Neural progenitor cell (in vitro differentiated cells): ENCODE measurements at regions not wholly inside any gene's neighbourhood (a gene's known extent, or its start where the extent isn't known, plus 50 kb on each side); places are given as distances from the start of the nearest gene placed in this dataset.

Source experiments
- DNase-seq: peaks from one replicate; pipeline ENCODE4 v3.0.0-alpha.2; 2016; ENCODE audit warnings: low spot score
- H2AFZ ChIP-seq: fragments of 200-600 bp; sonication (generic); replicated peaks from 2 replicates; pipeline ENCODE4 v1.6.1; 2016; ENCODE audit warnings: antibody characterized with exemption
- H3F3A ChIP-seq: fragments of 200-600 bp; sonication (generic); 2 replicates; pipeline ENCODE4 v1.6.1; 2016; ENCODE audit warnings: antibody characterized with exemption, low read depth
- H3K27ac ChIP-seq: fragments of 200-600 bp; sonication (generic); 2 replicates; pipeline ENCODE4 v1.5.1; 2016; ENCODE audit warnings: mild to moderate bottlenecking
- H3K27me3 ChIP-seq: fragments of 200-600 bp; sonication (generic); 2 replicates; pipeline ENCODE4 v1.6.1; 2016; ENCODE audit warnings: mild to moderate bottlenecking, moderate library complexity
- H3K36me3 ChIP-seq: fragments of 200-600 bp; sonication (generic); 2 replicates; pipeline ENCODE4 v1.5.1; 2016
- H3K4me1 ChIP-seq: fragments of 200-600 bp; sonication (generic); 2 replicates; pipeline ENCODE4 v1.6.1; 2016; ENCODE audit warnings: mixed run types
- H3K4me2 ChIP-seq: fragments of 200-600 bp; sonication (generic); 2 replicates; pipeline ENCODE4 v1.6.1; 2016
- H3K4me3 ChIP-seq: fragments of 200-600 bp; sonication (generic); 2 replicates; pipeline ENCODE4 v1.5.1; 2016
- H3K79me2 ChIP-seq: fragments of 200-600 bp; sonication (generic); 2 replicates; pipeline ENCODE4 v1.6.1; 2016; ENCODE audit warnings: low read depth
- H3K9ac ChIP-seq: fragments of 200-600 bp; sonication (generic); 2 replicates; pipeline ENCODE4 v1.6.1; 2016
- H3K9me3 ChIP-seq: fragments of 200-600 bp; sonication (generic); 2 replicates; pipeline ENCODE4 v1.5.1; 2016; ENCODE audit warnings: low read depth
- H4K20me1 ChIP-seq: fragments of 200-600 bp; sonication (generic); 2 replicates; pipeline ENCODE4 v1.6.1; 2016; ENCODE audit warnings: low read depth
- H3K27ac Mint-ChIP-seq: 3 replicates; pipeline ENCODE4 v1.8.0; 2021; ENCODE audit warnings: mixed read lengths
- H3K27me3 Mint-ChIP-seq: 2 replicates; pipeline ENCODE4 v1.8.0; 2022; ENCODE audit warnings: low read depth, mild to moderate bottlenecking, inconsistent platforms, moderate library complexity, mixed read lengths; ENCODE audit not compliant: insufficient read depth
- H3K36me3 Mint-ChIP-seq: 3 replicates; pipeline ENCODE4 v1.8.0; 2021; ENCODE audit warnings: mixed read lengths
- H3K4me1 Mint-ChIP-seq: 3 replicates; pipeline ENCODE4 v1.8.0; 2021; ENCODE audit warnings: mixed read lengths
- H3K4me3 Mint-ChIP-seq: 3 replicates; pipeline ENCODE4 v1.8.0; 2021; ENCODE audit warnings: mild to moderate bottlenecking, moderate library complexity, mixed read lengths
- H3K9me3 Mint-ChIP-seq: 3 replicates; pipeline ENCODE4 v1.8.0; 2020; ENCODE audit warnings: mixed read lengths
- EZH2 ChIP-seq: fragments of 200-600 bp; sonication (generic); IDR thresholded peaks from 2 replicates; pipeline ENCODE4 v1.6.1; 2017; ENCODE audit warnings: antibody characterized with exemption, mild to moderate bottlenecking, moderate library complexity
- EZH2phosphoT487 ChIP-seq: fragments of 200-600 bp; sonication (generic); IDR thresholded peaks from 2 replicates; pipeline ENCODE4 v1.6.1; 2017; ENCODE audit warnings: antibody characterized with exemption
- TF ChIP-seq, protein P1 (sequence below): fragments of 200-600 bp; sonication (generic); IDR thresholded peaks from 2 replicates; pipeline ENCODE4 v1.5.1; 2017; ENCODE audit warnings: antibody characterized with exemption, mild to moderate bottlenecking

DNA sequence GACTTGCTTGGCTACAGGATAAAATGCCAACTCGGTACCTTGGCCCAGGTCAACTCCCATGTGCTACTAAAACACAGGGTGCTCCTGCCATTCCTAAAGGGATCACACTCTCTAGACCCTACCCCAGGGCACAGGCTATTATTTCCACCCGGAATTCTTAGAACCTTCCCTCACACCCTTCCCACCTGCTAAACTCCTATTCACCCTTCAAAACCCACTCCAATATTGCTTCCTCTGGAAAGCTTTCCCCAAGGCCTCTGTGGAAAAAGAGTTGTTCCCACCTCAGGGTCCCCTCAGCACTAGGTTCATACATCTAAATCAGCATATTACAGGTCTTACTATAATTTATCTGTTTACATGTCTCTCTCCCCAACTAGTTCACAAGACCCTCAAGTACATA is 75.0 kb upstream of the TANC1 start:
- H3K4me1 ChIP-seq: no peaks in the 10 kb centered on the region
- H2AFZ ChIP-seq: peak overlapping the region; percentile 18
- H3K36me3 ChIP-seq: no peaks in the 10 kb centered on the region
- H3F3A ChIP-seq: no peaks in the 10 kb centered on the region
- H3K27ac ChIP-seq: no peak overlapping the region
- peak overlapping the region; percentile 38 for H3K27ac Mint-ChIP-seq
- H3K27me3 ChIP-seq: no peaks in the 10 kb centered on the region
- H3K4me3 Mint-ChIP-seq: no peak overlapping the region
- no peaks in the 10 kb centered on the region for H3K79me2 ChIP-seq
- no peaks in the 10 kb centered on the region for H3K9me3 ChIP-seq
- H4K20me1 ChIP-seq: no peaks in the 10 kb centered on the region
- H3K4me3 ChIP-seq: no peak overlapping the region
- H3K4me1 Mint-ChIP-seq: peaks cover 7% of the 10 kb centered on the region
- H3K9ac ChIP-seq: no peak overlapping the region
- H3K27me3 Mint-ChIP-seq: no peaks in the 10 kb centered on the region
- peaks cover 8% of the 10 kb centered on the region for H3K9me3 Mint-ChIP-seq
- TF ChIP-seq, protein P1, sequence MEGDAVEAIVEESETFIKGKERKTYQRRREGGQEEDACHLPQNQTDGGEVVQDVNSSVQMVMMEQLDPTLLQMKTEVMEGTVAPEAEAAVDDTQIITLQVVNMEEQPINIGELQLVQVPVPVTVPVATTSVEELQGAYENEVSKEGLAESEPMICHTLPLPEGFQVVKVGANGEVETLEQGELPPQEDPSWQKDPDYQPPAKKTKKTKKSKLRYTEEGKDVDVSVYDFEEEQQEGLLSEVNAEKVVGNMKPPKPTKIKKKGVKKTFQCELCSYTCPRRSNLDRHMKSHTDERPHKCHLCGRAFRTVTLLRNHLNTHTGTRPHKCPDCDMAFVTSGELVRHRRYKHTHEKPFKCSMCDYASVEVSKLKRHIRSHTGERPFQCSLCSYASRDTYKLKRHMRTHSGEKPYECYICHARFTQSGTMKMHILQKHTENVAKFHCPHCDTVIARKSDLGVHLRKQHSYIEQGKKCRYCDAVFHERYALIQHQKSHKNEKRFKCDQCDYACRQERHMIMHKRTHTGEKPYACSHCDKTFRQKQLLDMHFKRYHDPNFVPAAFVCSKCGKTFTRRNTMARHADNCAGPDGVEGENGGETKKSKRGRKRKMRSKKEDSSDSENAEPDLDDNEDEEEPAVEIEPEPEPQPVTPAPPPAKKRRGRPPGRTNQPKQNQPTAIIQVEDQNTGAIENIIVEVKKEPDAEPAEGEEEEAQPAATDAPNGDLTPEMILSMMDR: no peak
- TF ChIP-seq EZH2phosphoT487: no peak
- TF ChIP-seq EZH2: no peak
- H3K36me3 Mint-ChIP-seq: peaks cover 3% of the 10 kb centered on the region
- DNase-seq: no peak
- no peak overlapping the region for H3K4me2 ChIP-seq

DNA sequence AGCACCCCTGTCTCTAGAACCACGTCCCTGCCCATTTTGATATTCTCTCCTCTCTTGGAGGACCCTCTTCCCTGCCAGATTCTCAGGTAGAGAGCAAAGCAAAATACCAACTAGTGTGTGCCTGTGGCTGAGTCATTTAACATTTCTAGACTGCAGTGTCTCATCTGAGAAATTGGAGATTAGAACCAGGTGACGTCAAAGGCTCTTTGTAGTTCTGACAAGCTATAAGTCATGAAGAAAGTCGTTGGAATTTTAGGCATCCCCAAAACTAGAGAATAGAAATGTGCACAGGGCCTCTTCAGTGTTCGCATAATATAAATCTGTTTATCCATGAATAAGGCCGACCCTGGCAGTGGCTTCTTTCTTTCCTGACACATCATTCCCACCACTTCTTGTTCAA is 74.4 kb upstream of the TANC1 start:
- H3K27me3 ChIP-seq: no peaks in the 10 kb centered on the region
- no peak overlapping the region for H3K4me3 Mint-ChIP-seq
- no peak overlapping the region for H3K4me2 ChIP-seq
- H3K4me3 ChIP-seq: no peak overlapping the region
- no peaks in the 10 kb centered on the region for H3K36me3 ChIP-seq
- H3F3A ChIP-seq: no peaks in the 10 kb centered on the region
- H3K9ac ChIP-seq: no peak overlapping the region
- no peak overlapping the region for H2AFZ ChIP-seq
- H3K79me2 ChIP-seq: no peaks in the 10 kb centered on the region
- H3K4me1 Mint-ChIP-seq: peaks cover 7% of the 10 kb centered on the region
- no peaks in the 10 kb centered on the region for H3K27me3 Mint-ChIP-seq
- no peaks in the 10 kb centered on the region for H3K4me1 ChIP-seq
- TF ChIP-seq, protein P1: no peak
- no peak for TF ChIP-seq EZH2phosphoT487
- TF ChIP-seq EZH2: no peak
- no peak overlapping the region for H3K27ac ChIP-seq
- peaks cover 3% of the 10 kb centered on the region for H3K36me3 Mint-ChIP-seq
- peaks cover 8% of the 10 kb centered on the region for H3K9me3 Mint-ChIP-seq
- H3K9me3 ChIP-seq: no peaks in the 10 kb centered on the region
- H3K27ac Mint-ChIP-seq: no peak overlapping the region
- no peaks in the 10 kb centered on the region for H4K20me1 ChIP-seq
- no peak for DNase-seq

DNA sequence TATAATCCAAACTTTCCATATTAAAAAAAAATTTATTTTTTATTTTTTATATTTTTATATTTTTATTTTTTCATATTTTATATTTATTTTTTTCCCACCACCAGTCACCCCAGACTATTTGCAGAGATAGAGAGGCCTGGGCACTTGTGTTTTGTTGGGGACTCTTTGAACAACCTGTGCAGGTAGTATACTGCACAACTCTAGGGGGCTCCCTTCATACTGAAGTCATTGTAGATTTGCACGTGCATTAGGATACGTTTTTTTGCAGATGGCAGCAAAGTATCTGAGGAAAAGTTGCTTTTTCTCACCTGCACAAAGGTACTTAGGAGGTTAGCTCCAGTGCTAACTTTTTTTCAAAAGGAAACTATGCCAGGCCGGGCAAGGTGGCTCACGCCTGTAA is 73.9 kb upstream of the TANC1 start:
- Histone ChIP-seq H3K79me2 (no peaks in the 10 kb centered on the region), H3K9ac (no peak overlapping the region), H3F3A (no peaks in the 10 kb centered on the region), H3K27me3 (no peaks in the 10 kb centered on the region), H3K9me3 (no peaks in the 10 kb centered on the region), H3K27ac (no peak overlapping the region), H3K36me3 (no peaks in the 10 kb centered on the region), H3K4me3 (no peak overlapping the region), H3K4me1 (no peaks in the 10 kb centered on the region), H3K4me2 (no peak overlapping the region), H2AFZ (no peak overlapping the region), H4K20me1 (no peaks in the 10 kb centered on the region)
- no peak overlapping the region for H3K4me3 Mint-ChIP-seq
- H3K4me1 Mint-ChIP-seq: peaks cover 7% of the 10 kb centered on the region
- no peaks in the 10 kb centered on the region for H3K27me3 Mint-ChIP-seq
- TF ChIP-seq EZH2phosphoT487: no peak
- TF ChIP-seq, protein P1: peak; percentile 31
- no peak for TF ChIP-seq EZH2
- H3K27ac Mint-ChIP-seq: no peak overlapping the region
- DNase-seq: no peak
- H3K36me3 Mint-ChIP-seq: peaks cover 3% of the 10 kb centered on the region
- peaks cover 5% of the 10 kb centered on the region for H3K9me3 Mint-ChIP-seq

DNA sequence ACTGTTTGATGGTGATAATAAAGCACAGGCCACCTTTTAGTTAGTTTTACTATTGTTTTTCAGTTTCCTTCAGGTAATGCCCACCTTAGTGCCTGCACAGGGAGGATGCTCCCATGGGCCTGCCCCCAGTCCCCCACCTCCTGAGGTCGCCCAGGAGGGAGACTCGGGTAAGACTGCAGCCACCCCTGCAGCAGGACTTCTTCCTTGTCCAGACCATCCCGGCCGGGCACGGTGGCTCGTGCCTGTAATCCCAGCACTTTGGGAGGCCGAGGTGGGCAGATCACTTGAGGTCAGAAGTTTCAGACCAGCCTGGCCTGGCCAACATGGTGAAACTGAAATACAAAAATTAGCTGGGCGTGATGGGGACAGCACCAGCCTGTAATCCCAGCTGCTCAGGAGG is 68.1 kb upstream of the TANC1 start:
- no peak overlapping the region for H3K4me3 Mint-ChIP-seq
- no peak overlapping the region for H3K27ac Mint-ChIP-seq
- no peak overlapping the region for H3K27ac ChIP-seq
- H3K79me2 ChIP-seq: no peaks in the 10 kb centered on the region
- no peak overlapping the region for H3K9ac ChIP-seq
- no peak overlapping the region for H3K4me3 ChIP-seq
- no peak overlapping the region for H3K4me2 ChIP-seq
- H3K27me3 ChIP-seq: no peaks in the 10 kb centered on the region
- no peaks in the 10 kb centered on the region for H3K9me3 ChIP-seq
- H3K4me1 ChIP-seq: peaks cover 16% of the 10 kb centered on the region
- no peak overlapping the region for H2AFZ ChIP-seq
- no peaks in the 10 kb centered on the region for H3F3A ChIP-seq
- no peaks in the 10 kb centered on the region for H3K27me3 Mint-ChIP-seq
- peaks cover 4% of the 10 kb centered on the region for H3K9me3 Mint-ChIP-seq
- H3K36me3 Mint-ChIP-seq: peaks cover 3% of the 10 kb centered on the region
- no peak for DNase-seq
- no peaks in the 10 kb centered on the region for H4K20me1 ChIP-seq
- peaks cover 22% of the 10 kb centered on the region for H3K4me1 Mint-ChIP-seq
- no peaks in the 10 kb centered on the region for H3K36me3 ChIP-seq
- TF ChIP-seq, protein P1: no peak
- TF ChIP-seq EZH2phosphoT487 (no peak), EZH2 (no peak)
